Loucy (cell line): ENCODE measurements at regions not wholly inside any gene's neighbourhood (a gene's known extent, or its start where the extent isn't known, plus 50 kb on each side); places are given as distances from the start of the nearest gene placed in this dataset.

ENCODE experiments used
- H2AFZ ChIP-seq: fragments of 200-600 bp; sonication (generic); 2 replicates; pipeline ENCODE4 v1.6.0; 2016; ENCODE audit warnings: antibody characterized with exemption, mild to moderate bottlenecking, low read length, moderate library complexity
- H3F3A ChIP-seq: fragments of 200-600 bp; 2 replicates; pipeline ENCODE4 v1.6.0; 2016; ENCODE audit warnings: antibody characterized with exemption, low read depth, mild to moderate bottlenecking
- H3K27me3 ChIP-seq: fragments of 200-600 bp; sonication (generic); 2 replicates; pipeline ENCODE4 v1.6.1; 2014; ENCODE audit warnings: low read length, mild to moderate bottlenecking; ENCODE audit not compliant: insufficient read depth, poor library complexity, severe bottlenecking
- H3K36me3 ChIP-seq: fragments of 200-600 bp; sonication (generic); 2 replicates; pipeline ENCODE4 v1.6.1; 2016; ENCODE audit warnings: low read length; ENCODE audit not compliant: insufficient read depth
- H3K4me1 ChIP-seq: fragments of 200-600 bp; sonication (generic); 2 replicates; pipeline ENCODE4 v1.5.1; 2014; ENCODE audit warnings: low read length, mild to moderate bottlenecking; ENCODE audit not compliant: insufficient read depth, poor library complexity, severe bottlenecking
- H3K4me2 ChIP-seq: fragments of 200-600 bp; sonication (generic); 2 replicates; pipeline ENCODE4 v1.6.0; 2014; ENCODE audit warnings: antibody characterized with exemption, low read length, low read depth, mild to moderate bottlenecking; ENCODE audit not compliant: poor library complexity, severe bottlenecking
- H3K4me3 ChIP-seq: fragments of 200-600 bp; sonication (generic); 2 replicates; pipeline ENCODE4 v1.5.1; 2014; ENCODE audit warnings: low read length, mild to moderate bottlenecking, mixed read lengths; ENCODE audit not compliant: poor library complexity, severe bottlenecking
- H3K79me2 ChIP-seq: fragments of 200-600 bp; sonication (generic); 2 replicates; pipeline ENCODE4 v1.6.1; 2014; ENCODE audit warnings: low read length; ENCODE audit not compliant: insufficient read depth
- H3K9ac ChIP-seq: fragments of 200-600 bp; sonication (generic); 2 replicates; pipeline ENCODE4 v1.6.0; 2014; ENCODE audit warnings: mild to moderate bottlenecking, low read depth, low read length, moderate library complexity; ENCODE audit not compliant: poor library complexity, severe bottlenecking
- H3K9me2 ChIP-seq: fragments of 200-600 bp; sonication (generic); replicated peaks from 2 replicates; pipeline ENCODE4 v1.6.1; 2016; ENCODE audit warnings: low read depth, low read length, mixed read lengths
- H3K9me3 ChIP-seq: fragments of 200-600 bp; sonication (generic); 2 replicates; pipeline ENCODE4 v1.6.1; 2014; ENCODE audit warnings: mild to moderate bottlenecking, antibody characterized with exemption, low read length, low read depth; ENCODE audit not compliant: insufficient read depth
- H4K20me1 ChIP-seq: fragments of 200-600 bp; sonication (generic); 2 replicates; pipeline ENCODE4 v1.6.0; 2014; ENCODE audit warnings: antibody characterized with exemption, low read length, mild to moderate bottlenecking; ENCODE audit not compliant: insufficient read depth, poor library complexity, severe bottlenecking
- CTCF ChIP-seq: fragments of 200-600 bp; sonication (generic); conservative IDR thresholded peaks from 2 replicates; pipeline ENCODE4 v1.5.1; 2014; ENCODE audit warnings: mild to moderate bottlenecking, antibody characterized with exemption, low read length
- EZH2phosphoT487 ChIP-seq: fragments of 200-600 bp; IDR thresholded peaks from 2 replicates; pipeline ENCODE4 v1.6.1; 2018; ENCODE audit warnings: antibody characterized with exemption, mild to moderate bottlenecking, moderate library complexity, borderline replicate concordance

GRCh38 chr16:86080131-86080875, 181.3 kb downstream of the IRF8 start:
- H3K9ac ChIP-seq = no peak overlapping the region
- H3K79me2 ChIP-seq = no peaks in the 10 kb centered on the region
- no peaks in the 10 kb centered on the region for H3K9me3 ChIP-seq
- H3K4me3 ChIP-seq = no peak overlapping the region
- H3K9me2 ChIP-seq = no peaks in the 10 kb centered on the region
- H2AFZ ChIP-seq = no peak overlapping the region
- H3K27me3 ChIP-seq = no peaks in the 10 kb centered on the region
- no peak for TF ChIP-seq CTCF
- no peak for TF ChIP-seq EZH2phosphoT487
- H4K20me1 ChIP-seq = no peaks in the 10 kb centered on the region
- no peak overlapping the region for H3K4me2 ChIP-seq
- no peaks in the 10 kb centered on the region for H3F3A ChIP-seq
- no peaks in the 10 kb centered on the region for H3K4me1 ChIP-seq
- no peaks in the 10 kb centered on the region for H3K36me3 ChIP-seq

GRCh38 chr16:86080982-86081381, 182.0 kb downstream of the IRF8 start:
- Histone ChIP-seq H3K27me3 (no peaks in the 10 kb centered on the region), H3K4me2 (no peak overlapping the region)
- TF ChIP-seq CTCF = no peak
- TF ChIP-seq EZH2phosphoT487 = no peak

GRCh38 chr16:86082418-86083030, 183.6 kb downstream of the IRF8 start:
- H3F3A ChIP-seq = no peaks in the 10 kb centered on the region
- H3K4me3 ChIP-seq = no peak overlapping the region
- H3K79me2 ChIP-seq = no peaks in the 10 kb centered on the region
- H3K4me2 ChIP-seq = no peak overlapping the region
- H3K27me3 ChIP-seq = no peaks in the 10 kb centered on the region
- H3K9me2 ChIP-seq = no peaks in the 10 kb centered on the region
- no peak overlapping the region for H3K9ac ChIP-seq
- H4K20me1 ChIP-seq = no peaks in the 10 kb centered on the region
- H3K9me3 ChIP-seq = no peaks in the 10 kb centered on the region
- no peaks in the 10 kb centered on the region for H3K4me1 ChIP-seq
- TF ChIP-seq EZH2phosphoT487 (no peak), CTCF (no peak)
- no peak overlapping the region for H2AFZ ChIP-seq
- no peaks in the 10 kb centered on the region for H3K36me3 ChIP-seq

More at GRCh38 chr16:86080982-86081381, 182.0 kb downstream of the IRF8 start:
- Histone ChIP-seq H3K9ac (no peak overlapping the region), H3K36me3 (no peaks in the 10 kb centered on the region), H3K9me2 (no peaks in the 10 kb centered on the region), H3F3A (no peaks in the 10 kb centered on the region), H3K4me3 (no peak overlapping the region), H3K79me2 (no peaks in the 10 kb centered on the region), H3K4me1 (no peaks in the 10 kb centered on the region), H2AFZ (no peak overlapping the region), H4K20me1 (no peaks in the 10 kb centered on the region), H3K9me3 (no peaks in the 10 kb centered on the region)
